DND-41 (cell line): ENCODE measurements at regions not wholly inside any gene's neighbourhood (a gene's known extent, or its start where the extent isn't known, plus 50 kb on each side); places are given as distances from the start of the nearest gene placed in this dataset.

ENCODE experiments used
- CTCF ChIP-seq: IDR thresholded peaks from 2 replicates; pipeline ENCODE4 v1.5.1; 2012; ENCODE audit warnings: borderline replicate concordance, low read length, moderate library complexity, mild to moderate bottlenecking; ENCODE audit not compliant: poor library complexity, severe bottlenecking; ENCODE audit errors: extremely low read depth
- EZH2 ChIP-seq: IDR thresholded peaks from 3 replicates; pipeline ENCODE4 v1.6.1; 2012; ENCODE audit warnings: borderline replicate concordance, low read depth, mild to moderate bottlenecking, moderate library complexity, low read length, inconsistent platforms; ENCODE audit not compliant: severe bottlenecking

- TF ChIP-seq EZH2 (no peak), CTCF (no peak)
Observed at GRCh38 chr17:73851921-73852320, 207.7 kb upstream of the SDK2 start.
